ENCODE measurements at regions not wholly inside any gene's neighbourhood (a gene's known extent, or its start where the extent isn't known, plus 50 kb on each side); places are given as distances from the start of the nearest gene placed in this dataset.
A peak's percentile ranks its signal among the peaks of the same experiment; 100 is the strongest.

DNA sequence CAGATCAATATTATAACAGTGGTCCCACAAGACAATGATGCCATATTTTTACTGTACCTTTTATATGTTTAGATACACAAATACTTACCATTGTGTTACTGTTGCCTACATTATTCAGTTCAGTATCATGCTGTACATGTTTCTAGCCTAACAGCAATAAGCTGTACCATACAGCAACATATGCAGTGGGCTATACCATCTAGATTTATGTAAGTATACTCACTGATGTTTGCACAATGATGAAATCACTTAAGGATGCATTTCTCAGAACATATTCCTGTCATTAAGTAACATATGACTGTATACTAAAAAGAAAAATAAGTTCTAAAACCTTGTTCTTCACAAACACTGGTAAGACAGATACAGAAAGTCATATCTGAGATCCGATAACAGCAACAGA is 468.6 kb upstream of the SEMA3A start:
- peaks cover 8% of the 10 kb centered on the region for H3K4me1 ChIP-seq
- no peaks in the 10 kb centered on the region for H3K27me3 ChIP-seq (ENCODE audit: low read depth)
- no peak for DNase-seq (ENCODE audit: low spot score in 2 of 2)
- H3K36me3 ChIP-seq (replicated peaks): no peaks in the 10 kb centered on the region
- H3K4me3 ChIP-seq: no peak overlapping the region
- no peaks in the 10 kb centered on the region for H3K9me3 ChIP-seq
- in situ Hi-C loops (cut with MboI; ENCODE audit: low sequenced_read_pairs): no loop called here

DNA sequence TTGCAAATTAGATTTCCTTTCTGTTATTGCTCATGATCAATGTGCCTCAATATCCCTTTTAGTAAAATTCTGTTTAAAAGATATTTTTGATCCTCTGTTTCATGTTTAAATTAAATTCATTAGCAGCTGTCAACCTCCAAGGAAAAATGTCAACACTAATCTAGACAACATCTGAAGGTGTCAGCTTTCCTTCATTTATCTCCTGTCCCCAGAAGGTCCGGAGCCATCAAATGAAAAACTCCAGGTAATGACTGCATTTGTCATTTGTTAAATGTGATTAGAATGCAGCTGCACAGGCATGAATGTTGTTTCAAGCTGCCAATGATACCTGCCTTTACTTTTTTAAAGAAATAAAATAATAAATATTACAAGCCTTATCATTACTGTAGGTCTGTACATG is 463.7 kb upstream of the SEMA3A start:
- no peaks in the 10 kb centered on the region for H3K36me3 ChIP-seq (replicated peaks)
- in situ Hi-C loops (cut with MboI; ENCODE audit: low sequenced_read_pairs): no loop called here
- H3K27me3 ChIP-seq (ENCODE audit: low read depth): no peaks in the 10 kb centered on the region
- H3K4me3 ChIP-seq: no peak overlapping the region
- H3K9me3 ChIP-seq: no peaks in the 10 kb centered on the region
- DNase-seq (ENCODE audit: low spot score in 2 of 2): no peak
- no peaks in the 10 kb centered on the region; the same call in 1 of the 2 replicates for H3K4me1 ChIP-seq

DNA sequence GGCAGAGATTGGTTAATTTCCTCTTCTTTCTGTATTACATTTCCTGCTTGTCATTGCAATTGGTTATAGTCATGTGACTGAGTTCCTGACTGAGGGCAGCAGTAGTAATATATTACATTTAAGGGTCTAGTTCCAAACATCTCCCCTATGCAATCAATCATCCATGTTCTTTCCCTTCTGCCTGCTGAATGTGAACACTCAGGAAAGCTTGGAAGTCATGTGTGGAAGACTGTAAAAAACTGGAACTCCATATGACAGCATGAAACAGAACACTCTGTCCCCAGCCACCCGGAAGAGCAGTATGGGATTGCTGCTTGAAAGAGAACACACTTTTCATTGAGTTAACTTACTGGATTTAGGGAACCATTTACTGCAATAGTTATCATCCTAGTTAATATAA is 459.7 kb upstream of the SEMA3A start:
- H3K9me3 ChIP-seq: no peaks in the 10 kb centered on the region
- no peak overlapping the region for H3K4me3 ChIP-seq
- no peaks in the 10 kb centered on the region for H3K36me3 ChIP-seq (replicated peaks)
- in situ Hi-C loops (cut with MboI; ENCODE audit: low sequenced_read_pairs): no loop called here
- H3K4me1 ChIP-seq: no peaks in the 10 kb centered on the region
- DNase-seq (ENCODE audit: low spot score in 2 of 2): no peak
- no peaks in the 10 kb centered on the region for H3K27me3 ChIP-seq (ENCODE audit: low read depth)

GRCh38 chr7:84651876-84652275 is 457.3 kb upstream of the SEMA3A start:
- H3K4me3 ChIP-seq: no peak overlapping the region
- no peaks in the 10 kb centered on the region for H3K9me3 ChIP-seq
- H3K4me1 ChIP-seq: peaks cover 6% of the 10 kb centered on the region; the same call in 1 of the 2 replicates
- no peaks in the 10 kb centered on the region for H3K36me3 ChIP-seq (replicated peaks)
- in situ Hi-C loops (cut with MboI; ENCODE audit: low sequenced_read_pairs): no loop called here
- DNase-seq (ENCODE audit: low spot score in 2 of 2): no peak
- no peaks in the 10 kb centered on the region for H3K27me3 ChIP-seq (ENCODE audit: low read depth)

- Histone ChIP-seq H3K4me1 (peaks cover 6% of the 10 kb centered on the region; the same call in 1 of the 2 replicates), H3K9me3 (no peaks in the 10 kb centered on the region), H3K4me3 (no peak overlapping the region), H3K36me3 (replicated peaks) (no peaks in the 10 kb centered on the region), H3K27me3 (ENCODE audit: low read depth) (no peaks in the 10 kb centered on the region)
- in situ Hi-C loops (cut with MboI; ENCODE audit: low sequenced_read_pairs): no loop called here
- DNase-seq (ENCODE audit: low spot score in 2 of 2): no peak
Measured at GRCh38 chr7:84647797-84648757, 453.5 kb upstream of the SEMA3A start.

DNA sequence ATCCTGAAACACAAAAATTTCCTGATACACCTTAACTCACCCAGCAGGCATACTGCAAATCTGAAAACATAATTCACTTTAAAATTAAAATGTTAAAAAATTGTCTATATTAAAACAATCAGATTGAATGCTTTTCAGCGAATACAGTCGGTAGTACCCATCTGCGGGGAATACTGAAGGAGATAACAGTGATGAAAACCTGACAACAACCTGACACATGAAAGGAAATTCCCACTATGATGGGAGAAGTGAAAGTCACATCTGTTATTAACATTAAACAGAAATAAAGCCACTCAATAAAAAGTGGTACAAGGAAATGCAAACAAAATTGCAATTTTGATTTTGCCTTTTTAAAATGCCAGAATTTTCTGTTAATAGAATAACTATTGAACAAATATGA is 448.0 kb upstream of the SEMA3A start:
- Histone ChIP-seq H3K36me3 (replicated peaks) (no peaks in the 10 kb centered on the region), H3K27me3 (ENCODE audit: low read depth) (no peaks in the 10 kb centered on the region), H3K4me3 (no peak overlapping the region), H3K4me1 (peaks cover 23% of the 10 kb centered on the region), H3K9me3 (no peaks in the 10 kb centered on the region)
- in situ Hi-C loops (cut with MboI; ENCODE audit: low sequenced_read_pairs): no loop called here
- DNase-seq (ENCODE audit: low spot score in 2 of 2): no peak

GRCh38 chr7:84640637-84641036 is 446.0 kb upstream of the SEMA3A start:
- Histone ChIP-seq H3K36me3 (replicated peaks) (no peaks in the 10 kb centered on the region), H3K4me1 (peaks cover 20% of the 10 kb centered on the region), H3K27me3 (ENCODE audit: low read depth) (no peaks in the 10 kb centered on the region), H3K9me3 (no peaks in the 10 kb centered on the region), H3K4me3 (no peak overlapping the region)
- peak; percentile 57 to 93 for DNase-seq (ENCODE audit: low spot score in 2 of 2)
- in situ Hi-C loops (cut with MboI; ENCODE audit: low sequenced_read_pairs): no loop called here

- H3K9me3 ChIP-seq: no peaks in the 10 kb centered on the region
- no peaks in the 10 kb centered on the region for H3K36me3 ChIP-seq (replicated peaks)
- peaks cover 20% of the 10 kb centered on the region for H3K4me1 ChIP-seq
- no peaks in the 10 kb centered on the region for H3K27me3 ChIP-seq (ENCODE audit: low read depth)
- in situ Hi-C loops (cut with MboI; ENCODE audit: low sequenced_read_pairs): no loop called here
- H3K4me3 ChIP-seq: no peak overlapping the region
- no peak for DNase-seq (ENCODE audit: low spot score in 2 of 2)
Measured at GRCh38 chr7:84638339-84638697, 443.7 kb upstream of the SEMA3A start.

GRCh38 chr7:84637568-84638338 is 443.2 kb upstream of the SEMA3A start:
- in situ Hi-C loops (cut with MboI; ENCODE audit: low sequenced_read_pairs): no loop called here
- DNase-seq (ENCODE audit: low spot score in 2 of 2): no peak

DNA sequence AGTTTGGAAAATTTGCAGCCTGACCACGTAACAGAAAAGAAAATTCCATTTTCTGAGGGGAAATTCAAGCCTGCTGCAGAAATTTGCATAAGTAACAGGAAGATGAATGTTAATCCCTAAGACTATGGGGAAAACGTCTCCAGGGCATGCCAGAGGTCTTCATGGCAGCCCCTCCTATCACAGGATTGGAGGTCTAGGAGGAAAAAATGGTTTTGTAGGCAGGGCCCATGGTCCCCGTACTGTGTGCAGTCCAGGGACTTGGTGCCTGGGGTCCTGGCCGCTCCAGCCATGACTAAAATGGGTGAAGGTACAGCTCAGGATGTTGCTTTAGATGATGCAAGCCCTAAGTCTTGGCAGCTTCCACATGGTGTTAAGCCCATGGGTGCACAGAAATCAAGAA is 437.3 kb upstream of the SEMA3A start:
- Histone ChIP-seq H3K4me1 (no peaks in the 10 kb centered on the region), H3K9me3 (peaks cover 6% of the 10 kb centered on the region), H3K27me3 (ENCODE audit: low read depth) (no peaks in the 10 kb centered on the region), H3K36me3 (replicated peaks) (no peaks in the 10 kb centered on the region), H3K4me3 (no peak overlapping the region)
- DNase-seq (ENCODE audit: low spot score in 2 of 2): no peak
- in situ Hi-C loops (cut with MboI; ENCODE audit: low sequenced_read_pairs): no loop called here

More at GRCh38 chr7:84637568-84638338, 443.2 kb upstream of the SEMA3A start:
- peaks cover 2% of the 10 kb centered on the region; the same call in 1 of the 2 replicates for H3K9me3 ChIP-seq
- H3K36me3 ChIP-seq (replicated peaks): no peaks in the 10 kb centered on the region
- H3K4me1 ChIP-seq: peaks cover 20% of the 10 kb centered on the region
- no peak overlapping the region for H3K4me3 ChIP-seq
- H3K27me3 ChIP-seq (ENCODE audit: low read depth): no peaks in the 10 kb centered on the region

DNA sequence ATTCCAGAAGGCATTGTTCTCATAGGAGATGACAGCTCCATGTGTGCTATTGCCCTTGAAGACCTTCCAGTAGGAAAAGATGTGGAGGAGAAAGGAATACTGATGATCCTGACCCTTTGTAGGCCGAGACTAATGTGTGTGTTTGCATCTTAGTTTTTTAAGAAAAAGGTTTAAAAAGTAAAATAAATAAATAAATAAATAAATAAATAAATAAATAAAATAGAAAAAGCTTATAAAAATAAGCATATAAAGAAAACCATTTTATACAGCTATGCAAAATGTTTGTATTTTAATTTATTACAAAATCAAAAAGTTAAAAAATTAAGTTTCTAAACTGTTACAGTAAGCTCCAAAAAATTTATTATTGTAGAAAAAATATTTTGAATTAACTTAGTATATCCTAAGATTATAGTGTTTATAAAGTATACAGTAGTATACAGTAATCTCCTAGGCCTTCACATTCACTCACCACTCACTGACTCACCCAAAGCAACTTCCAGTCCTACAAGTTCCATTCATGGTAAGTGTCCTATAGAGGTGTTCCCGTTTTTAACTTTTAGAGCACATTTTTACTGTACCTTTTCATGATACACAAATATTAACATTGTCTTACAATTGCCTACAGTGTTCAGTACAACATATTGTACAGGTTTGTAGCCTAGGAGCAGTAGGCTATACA is 435.2 kb upstream of the SEMA3A start:
- Histone ChIP-seq H3K4me3 (no peak overlapping the region), H3K4me1 (no peaks in the 10 kb centered on the region), H3K9me3 (peaks cover 6% of the 10 kb centered on the region), H3K27me3 (ENCODE audit: low read depth) (no peaks in the 10 kb centered on the region), H3K36me3 (replicated peaks) (no peaks in the 10 kb centered on the region)
- DNase-seq (ENCODE audit: low spot score in 2 of 2): no peak
- in situ Hi-C loops (cut with MboI; ENCODE audit: low sequenced_read_pairs): no loop called here

GRCh38 chr7:84629216-84629615 is 434.6 kb upstream of the SEMA3A start:
- H3K36me3 ChIP-seq (replicated peaks): no peaks in the 10 kb centered on the region
- no peaks in the 10 kb centered on the region for H3K27me3 ChIP-seq (ENCODE audit: low read depth)
- in situ Hi-C loops (cut with MboI; ENCODE audit: low sequenced_read_pairs): no loop called here
- no peak overlapping the region for H3K4me3 ChIP-seq
- H3K4me1 ChIP-seq: no peaks in the 10 kb centered on the region
- peaks cover 6% of the 10 kb centered on the region for H3K9me3 ChIP-seq
- DNase-seq (ENCODE audit: low spot score in 2 of 2): no peak

GRCh38 chr7:84627250-84627649 is 432.7 kb upstream of the SEMA3A start:
- Histone ChIP-seq H3K4me1 (no peaks in the 10 kb centered on the region), H3K4me3 (no peak overlapping the region), H3K36me3 (replicated peaks) (no peaks in the 10 kb centered on the region), H3K27me3 (ENCODE audit: low read depth) (no peaks in the 10 kb centered on the region), H3K9me3 (peaks cover 3% of the 10 kb centered on the region; the same call in 1 of the 2 replicates)
- no peak for DNase-seq (ENCODE audit: low spot score in 2 of 2)
- in situ Hi-C loops (cut with MboI; ENCODE audit: low sequenced_read_pairs): no loop called here

Data from HAP-1 (cell line).